Activated naive CD8-positive, alpha-beta T cell treated with anti-CD3 and anti-CD28 coated beads, Interleukin-2, amount 10 ng/mL, durations not matched to agents 7 days and 5 days (primary cell): ENCODE measurements at regions not wholly inside any gene's neighbourhood (a gene's known extent, or its start where the extent isn't known, plus 50 kb on each side); places are given as distances from the start of the nearest gene placed in this dataset.
"Not testable (repeated sequence)": the region's sequence is repeated elsewhere in the genome, so short reads cannot be mapped to it uniquely, and the experiment has no call there.

Experiments used
- ATAC-seq: fragments of 150-1000 bp; cut with Tn5 transposase; one replicate; pipeline ENCODE4 v1.10.0; 2021; ENCODE audit warnings: low read depth, moderate library complexity
- POLR2A ChIA-PET: fragments of 350-600 bp; sonication (Branson Sonifier 250); formaldehyde crosslinking; loops from one replicate; lab custom pipeline; 2021; ENCODE audit warnings: antibody characterized with exemption; lab: Charles Lee
- DNase-seq: peaks from one replicate; pipeline ENCODE4 v3.0.0; 2021
- H3K27ac Mint-ChIP-seq: one replicate; pipeline ENCODE4 v1.8.0; 2022; ENCODE audit warnings: mild to moderate bottlenecking, mixed read lengths
- H3K27me3 Mint-ChIP-seq: one replicate; pipeline ENCODE4 v1.8.0; 2022; ENCODE audit warnings: mild to moderate bottlenecking, moderate library complexity, mixed read lengths
- H3K36me3 Mint-ChIP-seq: one replicate; pipeline ENCODE4 v1.8.0; 2021; ENCODE audit warnings: mild to moderate bottlenecking, mixed read lengths
- H3K4me1 Mint-ChIP-seq: one replicate; pipeline ENCODE4 v1.8.0; 2021; ENCODE audit warnings: mixed read lengths
- H3K4me3 Mint-ChIP-seq: one replicate; pipeline ENCODE4 v1.8.0; 2022; ENCODE audit warnings: mild to moderate bottlenecking, moderate library complexity, mixed read lengths
- H3K9me3 Mint-ChIP-seq: one replicate; pipeline ENCODE4 v1.8.0; 2021; ENCODE audit warnings: mixed read lengths

- ATAC-seq, H3K27ac Mint-ChIP-seq, DNase-seq, H3K36me3 Mint-ChIP-seq, H3K27me3 Mint-ChIP-seq, POLR2A ChIA-PET, H3K4me1 Mint-ChIP-seq, H3K4me3 Mint-ChIP-seq: not testable (repeated sequence)
- peaks cover 11% of the 10 kb centered on the region for H3K9me3 Mint-ChIP-seq
Measured at GRCh38 chr5:104831515-104831914, 1268.9 kb upstream of the NUDT12 start.

- no peak for ATAC-seq
- POLR2A ChIA-PET, result no interaction called here
- DNase-seq, result no peak
- H3K4me3 Mint-ChIP-seq, result no peak overlapping the region
- no peak overlapping the region for H3K27ac Mint-ChIP-seq
- H3K4me1 Mint-ChIP-seq, result no peaks in the 10 kb centered on the region
- no peaks in the 10 kb centered on the region for H3K27me3 Mint-ChIP-seq
- H3K9me3 Mint-ChIP-seq, result peaks cover 2% of the 10 kb centered on the region
- H3K36me3 Mint-ChIP-seq, result no peaks in the 10 kb centered on the region
Measured at GRCh38 chr5:104821606-104822005, 1259.0 kb upstream of the NUDT12 start.

- Mint-ChIP-seq H3K27me3 (no peaks in the 10 kb centered on the region), H3K27ac (no peak overlapping the region), H3K9me3 (peaks cover 5% of the 10 kb centered on the region), H3K36me3 (no peaks in the 10 kb centered on the region), H3K4me3 (no peak overlapping the region), H3K4me1 (no peaks in the 10 kb centered on the region)
- ATAC-seq (no peak), DNase-seq (no peak)
- POLR2A ChIA-PET, result no interaction called here
Measured at GRCh38 chr5:104817127-104817526, 1254.5 kb upstream of the NUDT12 start.

- Mint-ChIP-seq H3K4me3 (no peak overlapping the region), H3K27ac (no peak overlapping the region), H3K4me1 (no peaks in the 10 kb centered on the region), H3K27me3 (no peaks in the 10 kb centered on the region), H3K9me3 (peaks cover 5% of the 10 kb centered on the region), H3K36me3 (no peaks in the 10 kb centered on the region)
- DNase-seq, result no peak
- POLR2A ChIA-PET, result no interaction called here
- no peak for ATAC-seq
Measured at GRCh38 chr5:104815212-104815611, 1252.6 kb upstream of the NUDT12 start.

- H3K9me3 Mint-ChIP-seq, result peaks cover 6% of the 10 kb centered on the region
- H3K27ac Mint-ChIP-seq, result no peak overlapping the region
- ATAC-seq, result no peak
- no peaks in the 10 kb centered on the region for H3K36me3 Mint-ChIP-seq
- H3K4me1 Mint-ChIP-seq, result no peaks in the 10 kb centered on the region
- no peaks in the 10 kb centered on the region for H3K27me3 Mint-ChIP-seq
- DNase-seq, result no peak
- H3K4me3 Mint-ChIP-seq, result no peak overlapping the region
- POLR2A ChIA-PET, result no interaction called here
Measured at GRCh38 chr5:104800440-104801048, 1238.0 kb upstream of the NUDT12 start.

- no peaks in the 10 kb centered on the region for H3K36me3 Mint-ChIP-seq
- ATAC-seq (no peak), DNase-seq (no peak)
- no peak overlapping the region for H3K27ac Mint-ChIP-seq
- no peaks in the 10 kb centered on the region for H3K27me3 Mint-ChIP-seq
- no peaks in the 10 kb centered on the region for H3K9me3 Mint-ChIP-seq
- no peaks in the 10 kb centered on the region for H3K4me1 Mint-ChIP-seq
- H3K4me3 Mint-ChIP-seq, result no peak overlapping the region
- POLR2A ChIA-PET, result no interaction called here
Measured at GRCh38 chr5:104793755-104794080, 1231.1 kb upstream of the NUDT12 start.

- no peak for ATAC-seq
- POLR2A ChIA-PET, result no interaction called here
- Mint-ChIP-seq H3K27ac (no peak overlapping the region), H3K4me1 (no peaks in the 10 kb centered on the region), H3K9me3 (no peaks in the 10 kb centered on the region), H3K36me3 (no peaks in the 10 kb centered on the region), H3K27me3 (no peaks in the 10 kb centered on the region), H3K4me3 (no peak overlapping the region)
- no peak for DNase-seq
Measured at GRCh38 chr5:104793031-104793754, 1230.6 kb upstream of the NUDT12 start.

GRCh38 chr5:104789366-104789765, 1226.8 kb upstream of the NUDT12 start:
- H3K27me3 Mint-ChIP-seq, result no peaks in the 10 kb centered on the region
- peaks cover 7% of the 10 kb centered on the region for H3K9me3 Mint-ChIP-seq
- H3K36me3 Mint-ChIP-seq, result no peaks in the 10 kb centered on the region
- DNase-seq (no peak), ATAC-seq (no peak)
- H3K4me3 Mint-ChIP-seq, result no peak overlapping the region
- no peak overlapping the region for H3K27ac Mint-ChIP-seq
- POLR2A ChIA-PET, result no interaction called here
- H3K4me1 Mint-ChIP-seq, result no peaks in the 10 kb centered on the region

- no peak overlapping the region for H3K27ac Mint-ChIP-seq
- H3K36me3 Mint-ChIP-seq, result no peaks in the 10 kb centered on the region
- H3K4me1 Mint-ChIP-seq, result no peaks in the 10 kb centered on the region
- DNase-seq, result no peak
- H3K4me3 Mint-ChIP-seq, result no peak overlapping the region
- H3K9me3 Mint-ChIP-seq, result peaks cover 9% of the 10 kb centered on the region
- ATAC-seq, result no peak
- POLR2A ChIA-PET, result no interaction called here
- H3K27me3 Mint-ChIP-seq, result no peaks in the 10 kb centered on the region
Measured at GRCh38 chr5:104785097-104785496, 1222.5 kb upstream of the NUDT12 start.

GRCh38 chr5:104774372-104774771, 1211.8 kb upstream of the NUDT12 start:
- Mint-ChIP-seq H3K9me3 (no peaks in the 10 kb centered on the region), H3K4me1 (no peaks in the 10 kb centered on the region), H3K27ac (no peak overlapping the region), H3K36me3 (no peaks in the 10 kb centered on the region), H3K4me3 (no peak overlapping the region), H3K27me3 (no peaks in the 10 kb centered on the region)
- DNase-seq (no peak), ATAC-seq (no peak)
- POLR2A ChIA-PET, result no interaction called here

GRCh38 chr5:104764197-104764596, 1201.6 kb upstream of the NUDT12 start:
- DNase-seq, result no peak
- POLR2A ChIA-PET, result no interaction called here
- Mint-ChIP-seq H3K9me3 (no peaks in the 10 kb centered on the region), H3K36me3 (no peaks in the 10 kb centered on the region), H3K27me3 (no peaks in the 10 kb centered on the region), H3K4me1 (no peaks in the 10 kb centered on the region), H3K4me3 (no peak overlapping the region), H3K27ac (no peak overlapping the region)
- ATAC-seq, result no peak

GRCh38 chr5:104763216-104763615, 1200.6 kb upstream of the NUDT12 start:
- ATAC-seq (no peak), DNase-seq (no peak)
- Mint-ChIP-seq H3K36me3 (no peaks in the 10 kb centered on the region), H3K27ac (no peak overlapping the region), H3K4me1 (no peaks in the 10 kb centered on the region), H3K9me3 (no peaks in the 10 kb centered on the region), H3K4me3 (no peak overlapping the region), H3K27me3 (no peaks in the 10 kb centered on the region)
- POLR2A ChIA-PET, result no interaction called here

GRCh38 chr5:104757915-104758314, 1195.3 kb upstream of the NUDT12 start:
- Mint-ChIP-seq H3K36me3 (no peaks in the 10 kb centered on the region), H3K4me1 (no peaks in the 10 kb centered on the region), H3K4me3 (no peak overlapping the region), H3K27me3 (no peaks in the 10 kb centered on the region), H3K27ac (no peak overlapping the region), H3K9me3 (peaks cover 3% of the 10 kb centered on the region)
- DNase-seq (no peak), ATAC-seq (no peak)
- POLR2A ChIA-PET, result no interaction called here

- DNase-seq, result no peak
- Mint-ChIP-seq H3K27ac (no peak overlapping the region), H3K9me3 (peaks cover 3% of the 10 kb centered on the region), H3K27me3 (no peaks in the 10 kb centered on the region), H3K4me3 (no peak overlapping the region), H3K4me1 (no peaks in the 10 kb centered on the region), H3K36me3 (no peaks in the 10 kb centered on the region)
- POLR2A ChIA-PET, result no interaction called here
- no peak for ATAC-seq
Measured at GRCh38 chr5:104755806-104756205, 1193.2 kb upstream of the NUDT12 start.
